Activated CD8-positive, alpha-beta T cell treated with anti-CD3 and anti-CD28 coated beads for 36 hours (primary cell): ENCODE measurements at regions not wholly inside any gene's neighbourhood (a gene's known extent, or its start where the extent isn't known, plus 50 kb on each side); places are given as distances from the start of the nearest gene placed in this dataset.

Source experiments
- ATAC-seq: fragments of 200-7000 bp; cut with Tn5 transposase; one replicate; pipeline ENCODE4 v1.10.0; 2021; ENCODE audit warnings: mild to moderate bottlenecking, moderate library complexity
- CTCF ChIA-PET: fragments of 350-600 bp; sonication (Branson Sonifier 250); formaldehyde crosslinking; loops from one replicate; lab custom pipeline; 2021; ENCODE audit warnings: antibody characterized with exemption; lab: Charles Lee
- POLR2A ChIA-PET: fragments of 350-600 bp; sonication (Branson Sonifier 250); formaldehyde crosslinking; loops from one replicate; lab custom pipeline; 2021; ENCODE audit warnings: antibody characterized with exemption; lab: Charles Lee
- DNase-seq: peaks from one replicate; pipeline ENCODE4 v3.0.0-alpha.2; 2020
- H3K27ac Mint-ChIP-seq: one replicate; pipeline ENCODE4 v1.8.0; 2021; ENCODE audit warnings: mild to moderate bottlenecking, mixed read lengths
- H3K27me3 Mint-ChIP-seq: one replicate; pipeline ENCODE4 v1.8.0; 2021; ENCODE audit warnings: mixed read lengths
- H3K36me3 Mint-ChIP-seq: one replicate; pipeline ENCODE4 v1.8.0; 2021; ENCODE audit warnings: low read depth, mixed read lengths
- H3K4me1 Mint-ChIP-seq: one replicate; pipeline ENCODE4 v1.8.0; 2021; ENCODE audit warnings: low read depth, mixed read lengths
- H3K4me3 Mint-ChIP-seq: one replicate; pipeline ENCODE4 v1.8.0; 2021; ENCODE audit warnings: mild to moderate bottlenecking, moderate library complexity, mixed read lengths
- H3K9me3 Mint-ChIP-seq: one replicate; pipeline ENCODE4 v1.8.0; 2021; ENCODE audit warnings: mixed read lengths
- intact Hi-C: fragments of 100-400 bp; cut with micrococcal nuclease; formaldehyde crosslinking; loops from one replicate; pipeline ENCODE4 v1.10.0; 2022
- TF ChIP-seq, protein P1 (sequence below): fragments of 200-600 bp; IDR thresholded peaks from one replicate; pipeline ENCODE4 v1.8.0; 2022; ENCODE audit warnings: antibody characterized with exemption, mild to moderate bottlenecking

DNA sequence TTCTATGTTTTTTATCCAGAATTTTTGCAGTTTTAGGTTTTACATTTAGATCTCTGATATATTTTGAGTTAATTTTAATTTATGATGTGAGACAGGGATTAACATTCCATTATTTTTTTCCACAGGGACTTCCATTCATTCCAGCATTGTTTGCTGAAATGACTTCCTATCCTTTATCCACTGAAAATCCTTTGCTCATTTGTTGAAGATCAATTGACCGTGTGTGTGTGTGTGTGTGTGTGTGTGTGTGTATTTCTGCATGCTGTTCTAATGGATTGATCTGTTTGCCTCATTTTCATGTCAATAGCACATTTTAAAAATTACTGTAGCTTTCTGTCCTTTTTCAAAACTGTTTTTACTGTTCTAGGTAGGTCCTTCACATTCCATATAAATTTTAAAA, 480.3 kb downstream of the DSC3 start:
- no peaks in the 10 kb centered on the region for H3K4me1 Mint-ChIP-seq
- DNase-seq, result no peak
- H3K36me3 Mint-ChIP-seq, result no peaks in the 10 kb centered on the region
- ChIA-PET POLR2A (no interaction called here), CTCF (no interaction called here)
- intact Hi-C loops, result no loop called here
- no peaks in the 10 kb centered on the region for H3K27me3 Mint-ChIP-seq
- H3K27ac Mint-ChIP-seq, result no peak overlapping the region
- TF ChIP-seq, protein P1, sequence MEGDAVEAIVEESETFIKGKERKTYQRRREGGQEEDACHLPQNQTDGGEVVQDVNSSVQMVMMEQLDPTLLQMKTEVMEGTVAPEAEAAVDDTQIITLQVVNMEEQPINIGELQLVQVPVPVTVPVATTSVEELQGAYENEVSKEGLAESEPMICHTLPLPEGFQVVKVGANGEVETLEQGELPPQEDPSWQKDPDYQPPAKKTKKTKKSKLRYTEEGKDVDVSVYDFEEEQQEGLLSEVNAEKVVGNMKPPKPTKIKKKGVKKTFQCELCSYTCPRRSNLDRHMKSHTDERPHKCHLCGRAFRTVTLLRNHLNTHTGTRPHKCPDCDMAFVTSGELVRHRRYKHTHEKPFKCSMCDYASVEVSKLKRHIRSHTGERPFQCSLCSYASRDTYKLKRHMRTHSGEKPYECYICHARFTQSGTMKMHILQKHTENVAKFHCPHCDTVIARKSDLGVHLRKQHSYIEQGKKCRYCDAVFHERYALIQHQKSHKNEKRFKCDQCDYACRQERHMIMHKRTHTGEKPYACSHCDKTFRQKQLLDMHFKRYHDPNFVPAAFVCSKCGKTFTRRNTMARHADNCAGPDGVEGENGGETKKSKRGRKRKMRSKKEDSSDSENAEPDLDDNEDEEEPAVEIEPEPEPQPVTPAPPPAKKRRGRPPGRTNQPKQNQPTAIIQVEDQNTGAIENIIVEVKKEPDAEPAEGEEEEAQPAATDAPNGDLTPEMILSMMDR, result no peak
- no peak overlapping the region for H3K4me3 Mint-ChIP-seq
- no peak for ATAC-seq
- H3K9me3 Mint-ChIP-seq, result peaks cover 4% of the 10 kb centered on the region

DNA sequence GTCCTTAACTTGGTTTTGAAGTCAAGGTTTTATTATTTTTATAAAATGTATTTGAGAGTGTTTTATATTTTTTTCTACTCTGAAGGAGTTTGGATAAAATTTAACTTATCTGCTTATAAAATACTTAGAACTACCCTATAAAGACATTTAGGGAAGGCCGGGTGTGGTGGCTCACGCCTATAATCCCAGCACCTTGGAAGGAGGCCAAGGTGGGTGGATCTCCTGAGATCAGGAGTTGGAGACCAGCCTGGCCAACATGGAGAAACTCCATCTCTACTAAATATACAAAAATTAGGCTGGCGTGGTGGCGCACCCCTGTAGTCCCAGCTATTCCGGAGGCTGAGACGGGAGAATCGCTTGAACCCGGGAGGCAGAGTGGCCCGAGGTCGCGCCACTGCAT, 486.4 kb downstream of the DSC3 start:
- ChIA-PET POLR2A (no interaction called here), CTCF (no interaction called here)
- DNase-seq (no peak), ATAC-seq (no peak)
- TF ChIP-seq, protein P1, result no peak
- H3K9me3 Mint-ChIP-seq, result peaks cover 6% of the 10 kb centered on the region
- no peaks in the 10 kb centered on the region for H3K4me1 Mint-ChIP-seq
- H3K4me3 Mint-ChIP-seq, result no peak overlapping the region
- no peaks in the 10 kb centered on the region for H3K27me3 Mint-ChIP-seq
- intact Hi-C loops, result no loop called here
- no peak overlapping the region for H3K27ac Mint-ChIP-seq
- no peaks in the 10 kb centered on the region for H3K36me3 Mint-ChIP-seq

DNA sequence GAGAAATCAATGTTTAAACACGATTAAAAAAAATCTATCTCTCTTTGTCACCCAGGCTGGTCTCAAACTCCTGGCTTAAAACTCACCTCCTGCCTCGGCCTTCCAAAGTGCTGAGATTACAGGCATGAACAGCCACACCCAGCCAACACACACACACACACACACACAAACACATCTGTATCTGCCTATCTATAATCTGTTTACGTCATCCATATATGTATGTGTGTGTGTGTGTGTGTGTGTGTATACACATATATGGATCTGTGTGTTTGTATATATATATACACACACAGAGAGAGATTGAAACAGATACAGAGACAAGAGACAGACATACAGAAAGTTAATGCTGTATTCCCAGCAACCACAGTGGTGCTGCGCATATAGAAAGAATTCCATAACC, 497.1 kb downstream of the DSC3 start:
- no peaks in the 10 kb centered on the region for H3K4me1 Mint-ChIP-seq
- TF ChIP-seq, protein P1, result no peak
- DNase-seq (no peak), ATAC-seq (no peak)
- no peak overlapping the region for H3K27ac Mint-ChIP-seq
- H3K27me3 Mint-ChIP-seq, result no peaks in the 10 kb centered on the region
- POLR2A ChIA-PET, result no interaction called here
- intact Hi-C loops, result no loop called here
- CTCF ChIA-PET, result no interaction called here
- peaks cover 15% of the 10 kb centered on the region for H3K9me3 Mint-ChIP-seq
- no peaks in the 10 kb centered on the region for H3K36me3 Mint-ChIP-seq
- no peak overlapping the region for H3K4me3 Mint-ChIP-seq

DNA sequence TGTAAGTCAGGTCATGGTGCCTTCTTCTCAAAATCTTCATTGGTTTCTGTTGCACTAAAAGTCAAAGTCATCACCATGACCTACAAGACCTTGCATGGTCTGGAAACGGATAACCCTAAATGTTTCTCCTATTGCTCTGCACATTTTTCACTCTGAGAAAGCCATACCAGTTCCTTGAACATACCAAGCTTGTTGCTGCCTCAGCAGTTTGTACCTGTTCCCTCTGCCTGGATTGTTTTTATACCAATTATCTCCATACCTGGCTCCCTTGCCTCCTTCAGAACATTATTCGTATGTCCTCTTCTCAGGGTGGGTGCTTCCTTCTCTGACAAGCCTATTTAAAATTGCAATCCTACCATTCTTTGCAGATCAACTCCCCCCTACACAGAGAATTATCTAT, 498.4 kb downstream of the DSC3 start:
- DNase-seq, result no peak
- POLR2A ChIA-PET, result no interaction called here
- TF ChIP-seq, protein P1, result no peak
- H3K27me3 Mint-ChIP-seq, result no peaks in the 10 kb centered on the region
- no peak overlapping the region for H3K4me3 Mint-ChIP-seq
- no peaks in the 10 kb centered on the region for H3K4me1 Mint-ChIP-seq
- CTCF ChIA-PET, result no interaction called here
- no peaks in the 10 kb centered on the region for H3K36me3 Mint-ChIP-seq
- intact Hi-C loops, result no loop called here
- H3K27ac Mint-ChIP-seq, result no peak overlapping the region
- ATAC-seq, result no peak
- H3K9me3 Mint-ChIP-seq, result peaks cover 15% of the 10 kb centered on the region

DNA sequence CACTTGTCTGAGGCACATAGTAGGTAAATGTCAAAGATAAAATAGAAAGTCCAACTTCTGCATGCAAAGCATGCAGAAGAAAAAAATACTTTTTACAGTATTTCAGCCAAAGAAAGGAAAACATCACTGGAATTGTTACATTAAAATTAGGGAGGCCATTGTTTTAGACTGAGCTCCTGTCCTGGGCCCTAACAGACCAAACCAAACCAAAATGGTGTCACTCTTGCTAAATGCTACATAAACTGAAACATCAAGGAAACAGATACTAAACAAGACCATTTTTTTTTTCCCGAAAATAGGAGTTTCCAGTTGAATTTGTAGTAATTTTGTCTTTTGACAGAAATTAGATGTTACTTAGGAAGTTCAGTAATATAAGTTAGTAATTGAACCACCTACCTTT, 508.8 kb downstream of the DSC3 start:
- no peaks in the 10 kb centered on the region for H3K27me3 Mint-ChIP-seq
- POLR2A ChIA-PET, result no interaction called here

More for the DNA sequence above, 508.8 kb downstream of the DSC3 start:
- Mint-ChIP-seq H3K4me3 (no peak overlapping the region), H3K36me3 (no peaks in the 10 kb centered on the region), H3K4me1 (no peaks in the 10 kb centered on the region), H3K9me3 (peaks cover 10% of the 10 kb centered on the region), H3K27ac (no peak overlapping the region)
- CTCF ChIA-PET, result no interaction called here
- intact Hi-C loops, result no loop called here
- no peak for ATAC-seq
- TF ChIP-seq, protein P1, result no peak
- DNase-seq, result no peak
